Body of pancreas (tissue), 4 donors: ENCODE measurements at regions not wholly inside any gene's neighbourhood (a gene's known extent, or its start where the extent isn't known, plus 50 kb on each side); places are given as distances from the start of the nearest gene placed in this dataset.

Source experiments
- ATAC-seq: fragments of 150-250 bp; one replicate; pipeline ENCODE4 v1.9.1; 2016
- DNase-seq, 4 donors: peaks; one replicate each; pipeline ENCODE4 v3.0.0-alpha.2; 2019
- H3K27ac ChIP-seq, 4 donors: fragments of 200-600 bp; sonication (generic); 1 replicate in 3 of 4; 2 replicates in 1 of 4; pipeline versions ENCODE4 v1.5.1 to v1.6.1; 2016 to 2019; ENCODE audit warnings: mild to moderate bottlenecking in 1 of 4, mixed read lengths in 1 of 4, moderate library complexity in 1 of 4
- H3K27me3 ChIP-seq, 2 donors: fragments of 200-600 bp; sonication (generic); one replicate each; pipeline ENCODE4 v1.6.0; 2016; ENCODE audit warnings: mild to moderate bottlenecking in 1 of 2
- H3K36me3 ChIP-seq, 2 donors: fragments of 200-600 bp; sonication (generic); replicated peaks in 1 of 2; 2 replicates each; pipeline ENCODE4 v1.5.1; 2016; ENCODE audit warnings: low read depth in 2 of 2; ENCODE audit not compliant: insufficient read depth in 1 of 2
- H3K4me1 ChIP-seq: fragments of 200-600 bp; sonication (generic); one replicate; pipeline ENCODE4 v1.6.0; 2016
- H3K4me3 ChIP-seq, 2 donors: fragments of 200-600 bp; sonication (generic); 1 replicate in 1 of 2; 2 replicates in 1 of 2; pipeline ENCODE4 v1.5.1; 2016 to 2019
- H3K9me3 ChIP-seq, 3 donors: fragments of 200-600 bp; sonication (generic); 1 replicate in 2 of 3; 2 replicates in 1 of 3; pipeline ENCODE4 v1.5.1; 2016
- CTCF ChIP-seq, 7 experiments: fragments of 450-650 bp in 4 of 7; fragments of 200-600 bp in 3 of 7; sonication (generic) in 3 of 7; IDR thresholded peaks; one replicate each; pipeline ENCODE4 v1.5.1; 2016 to 2019; ENCODE audit warnings: antibody characterized with exemption in 7 of 7
- POLR2A ChIP-seq, 3 donors: fragments of 450-650 bp; IDR thresholded peaks; one replicate each; pipeline ENCODE4 v1.6.1; 2016; ENCODE audit warnings: antibody characterized with exemption in 3 of 3, mild to moderate bottlenecking in 2 of 3
- WGBS, 2 donors: methylation state at CpG; one replicate each; pipeline ENCODE4 v1.1.5; 2017; 5-methylcytosine and 5-hydroxymethylcytosine counted together
- intact Hi-C: fragments of 100-400 bp; cut with DNase I; formaldehyde crosslinking; loops from one replicate; pipeline ENCODE4 v1.15.1; 2023

- Histone ChIP-seq H3K27me3 (no peaks in the 10 kb centered on the region), H3K9me3 (no peaks in the 10 kb centered on the region), H3K27ac (no peak overlapping the region), H3K4me3 (no peak overlapping the region), H3K4me1 (no peaks in the 10 kb centered on the region), H3K36me3 (no peaks in the 10 kb centered on the region)
- intact Hi-C loops, result no loop called here
- DNase-seq, result no peak
- ATAC-seq, result no peak
- TF ChIP-seq CTCF (IDR thresholded peaks at IDR 0.05) (no peak), POLR2A (IDR thresholded peaks at IDR 0.05) (no peak)
- 68 to 76% methylated on average over 1 of the region's 1 CpG for WGBS, 2 donors
Observed at GRCh38 chr2:203797712-203798111, 69.9 kb upstream of the CTLA4 start.

- no peaks in the 10 kb centered on the region for H3K9me3 ChIP-seq
- no peaks in the 10 kb centered on the region for H3K27me3 ChIP-seq
- 86 to 88% methylated on average over 9 of the region's 9 CpGs for WGBS, 2 donors
- H3K4me3 ChIP-seq, result no peak overlapping the region
- DNase-seq (no peak), ATAC-seq (no peak)
- TF ChIP-seq POLR2A (IDR thresholded peaks at IDR 0.05) (no peak), CTCF (IDR thresholded peaks at IDR 0.05) (no peak)
- no peaks in the 10 kb centered on the region for H3K4me1 ChIP-seq
- H3K27ac ChIP-seq, result no peak overlapping the region
- H3K36me3 ChIP-seq, result no peaks in the 10 kb centered on the region
- intact Hi-C loops, result no loop called here
Observed at GRCh38 chr2:203798296-203799087, 69.1 kb upstream of the CTLA4 start.

GRCh38 chr2:203799908-203800307 lies 67.7 kb upstream of the CTLA4 start:
- H3K36me3 ChIP-seq, result no peaks in the 10 kb centered on the region
- intact Hi-C loops, result no loop called here
- H3K27me3 ChIP-seq, result no peaks in the 10 kb centered on the region
- no peak overlapping the region for H3K4me3 ChIP-seq
- no peak for TF ChIP-seq CTCF (IDR thresholded peaks at IDR 0.05)
- no peak for TF ChIP-seq POLR2A (IDR thresholded peaks at IDR 0.05)
- 53 to 66% methylated on average over 3 of the region's 3 CpGs for WGBS, 2 donors
- no peak overlapping the region for H3K27ac ChIP-seq
- H3K9me3 ChIP-seq, result no peaks in the 10 kb centered on the region
- DNase-seq (no peak), ATAC-seq (no peak)
- no peaks in the 10 kb centered on the region for H3K4me1 ChIP-seq

GRCh38 chr2:203800783-203801182 lies 66.8 kb upstream of the CTLA4 start:
- no peak overlapping the region for H3K27ac ChIP-seq
- H3K27me3 ChIP-seq, result no peaks in the 10 kb centered on the region
- 91 to 97% methylated on average over 4 of the region's 4 CpGs for WGBS, 2 donors
- no peaks in the 10 kb centered on the region for H3K4me1 ChIP-seq
- DNase-seq (no peak), ATAC-seq (no peak)
- intact Hi-C loops, result no loop called here
- no peak for TF ChIP-seq CTCF (IDR thresholded peaks at IDR 0.05)
- TF ChIP-seq POLR2A (IDR thresholded peaks at IDR 0.05), result no peak
- H3K9me3 ChIP-seq, result no peaks in the 10 kb centered on the region
- H3K4me3 ChIP-seq, result no peak overlapping the region
- no peaks in the 10 kb centered on the region for H3K36me3 ChIP-seq
